Suprapubic skin (tissue), 4 donors: ENCODE measurements at regions not wholly inside any gene's neighbourhood (a gene's known extent, or its start where the extent isn't known, plus 50 kb on each side); places are given as distances from the start of the nearest gene placed in this dataset.
"Not testable (repeated sequence)": the region's sequence is repeated elsewhere in the genome, so short reads cannot be mapped to it uniquely, and the experiment has no call there.

ENCODE experiments used
- EP300 ChIP-seq: sonication (generic); formaldehyde crosslinking; IDR thresholded peaks from one replicate; pipeline ENCODE4 v1.6.1; 2017; ENCODE audit warnings: antibody characterized with exemption
- POLR2A ChIP-seq, 2 donors: fragments of 450-650 bp; IDR thresholded peaks; one replicate each; pipeline ENCODE4 v1.6.1; 2017; ENCODE audit warnings: antibody characterized with exemption in 2 of 2, mild to moderate bottlenecking in 2 of 2, moderate library complexity in 2 of 2
- POLR2AphosphoS5 ChIP-seq, 3 donors: sonication (generic); formaldehyde crosslinking; IDR thresholded peaks; one replicate each; pipeline ENCODE4 v1.6.1; 2017; ENCODE audit warnings: antibody characterized with exemption in 3 of 3
- TF ChIP-seq, protein P1 (sequence below), 2 donors: fragments of 200-600 bp in 1 of 2; fragments of 450-650 bp in 1 of 2; sonication (generic) in 1 of 2; IDR thresholded peaks; one replicate each; pipeline ENCODE4 v1.5.1; 2016 to 2019; ENCODE audit warnings: antibody characterized with exemption in 2 of 2, mild to moderate bottlenecking in 1 of 2, moderate library complexity in 1 of 2

DNA sequence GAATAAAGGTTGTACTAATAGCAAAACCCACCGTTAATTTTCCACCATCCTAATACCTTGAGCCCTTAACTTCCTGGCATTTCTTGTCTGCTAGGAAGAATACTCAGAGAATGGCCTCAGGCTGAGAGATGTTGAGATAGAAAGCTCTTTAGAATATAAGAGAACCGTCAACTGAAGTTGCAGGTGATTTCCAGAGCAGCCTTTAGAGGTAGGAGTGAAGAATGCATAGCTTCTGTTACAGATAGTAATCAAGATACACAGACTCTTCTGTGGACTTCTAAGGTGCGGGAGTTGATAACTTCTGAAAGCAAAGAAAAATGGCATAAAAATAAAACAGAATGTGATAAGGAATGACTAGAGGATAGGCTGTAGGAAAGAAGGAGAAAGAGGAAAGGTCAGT lies 1651.3 kb upstream of the DEFB115 start:
- TF ChIP-seq, protein P1, sequence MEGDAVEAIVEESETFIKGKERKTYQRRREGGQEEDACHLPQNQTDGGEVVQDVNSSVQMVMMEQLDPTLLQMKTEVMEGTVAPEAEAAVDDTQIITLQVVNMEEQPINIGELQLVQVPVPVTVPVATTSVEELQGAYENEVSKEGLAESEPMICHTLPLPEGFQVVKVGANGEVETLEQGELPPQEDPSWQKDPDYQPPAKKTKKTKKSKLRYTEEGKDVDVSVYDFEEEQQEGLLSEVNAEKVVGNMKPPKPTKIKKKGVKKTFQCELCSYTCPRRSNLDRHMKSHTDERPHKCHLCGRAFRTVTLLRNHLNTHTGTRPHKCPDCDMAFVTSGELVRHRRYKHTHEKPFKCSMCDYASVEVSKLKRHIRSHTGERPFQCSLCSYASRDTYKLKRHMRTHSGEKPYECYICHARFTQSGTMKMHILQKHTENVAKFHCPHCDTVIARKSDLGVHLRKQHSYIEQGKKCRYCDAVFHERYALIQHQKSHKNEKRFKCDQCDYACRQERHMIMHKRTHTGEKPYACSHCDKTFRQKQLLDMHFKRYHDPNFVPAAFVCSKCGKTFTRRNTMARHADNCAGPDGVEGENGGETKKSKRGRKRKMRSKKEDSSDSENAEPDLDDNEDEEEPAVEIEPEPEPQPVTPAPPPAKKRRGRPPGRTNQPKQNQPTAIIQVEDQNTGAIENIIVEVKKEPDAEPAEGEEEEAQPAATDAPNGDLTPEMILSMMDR (IDR thresholded peaks at IDR 0.05) = not testable (repeated sequence)
- not testable (repeated sequence) for TF ChIP-seq POLR2AphosphoS5 (IDR thresholded peaks at IDR 0.05); EP300; POLR2A (IDR thresholded peaks at IDR 0.05)
